DLD1 (cell line): ENCODE measurements at regions not wholly inside any gene's neighbourhood (a gene's known extent, or its start where the extent isn't known, plus 50 kb on each side); places are given as distances from the start of the nearest gene placed in this dataset.

ENCODE experiments used
- in situ Hi-C: cut with HindIII; loops from 2 replicates; pipeline ENCODE4 v1.10.0; 2017; ENCODE audit warnings: low sequenced_read_pairs

- in situ Hi-C loops, result no loop called here
Measured at GRCh38 chr5:156103155-156103885, 223.6 kb upstream of the SGCD start.

GRCh38 chr5:156109317-156110023 lies 217.5 kb upstream of the SGCD start:
- in situ Hi-C loops, result no loop called here

- in situ Hi-C loops, result no loop called here
Measured at GRCh38 chr5:156119692-156120091, 207.3 kb upstream of the SGCD start.

- in situ Hi-C loops, result no loop called here
Measured at GRCh38 chr5:156120777-156121176, 206.2 kb upstream of the SGCD start.

GRCh38 chr5:156121234-156121633 lies 205.7 kb upstream of the SGCD start:
- in situ Hi-C loops, result no loop called here

GRCh38 chr5:156121882-156122281 lies 205.1 kb upstream of the SGCD start:
- in situ Hi-C loops, result no loop called here

- in situ Hi-C loops, result no loop called here
Measured at GRCh38 chr5:156124708-156125107, 202.3 kb upstream of the SGCD start.

GRCh38 chr5:156125118-156125517 lies 201.8 kb upstream of the SGCD start:
- in situ Hi-C loops, result no loop called here

GRCh38 chr5:156126716-156127115 lies 200.2 kb upstream of the SGCD start:
- in situ Hi-C loops, result no loop called here

- in situ Hi-C loops, result no loop called here
Measured at GRCh38 chr5:156128026-156128425, 198.9 kb upstream of the SGCD start.

- in situ Hi-C loops, result no loop called here
Measured at GRCh38 chr5:156134216-156134615, 192.7 kb upstream of the SGCD start.

- in situ Hi-C loops, result no loop called here
Measured at GRCh38 chr5:156135531-156135930, 191.4 kb upstream of the SGCD start.

- in situ Hi-C loops, result no loop called here
Measured at GRCh38 chr5:156137071-156137869, 189.7 kb upstream of the SGCD start.

GRCh38 chr5:156142867-156143266 lies 184.1 kb upstream of the SGCD start:
- in situ Hi-C loops, result no loop called here

- in situ Hi-C loops, result no loop called here
Measured at GRCh38 chr5:156147261-156147943, 179.6 kb upstream of the SGCD start.

GRCh38 chr5:156147944-156148285 lies 179.0 kb upstream of the SGCD start:
- in situ Hi-C loops, result no loop called here

GRCh38 chr5:156148301-156148700 lies 178.7 kb upstream of the SGCD start:
- in situ Hi-C loops, result no loop called here

GRCh38 chr5:156149213-156149612 lies 177.8 kb upstream of the SGCD start:
- in situ Hi-C loops, result no loop called here

GRCh38 chr5:156153602-156154001 lies 173.4 kb upstream of the SGCD start:
- in situ Hi-C loops, result no loop called here

GRCh38 chr5:156154757-156155156 lies 172.2 kb upstream of the SGCD start:
- in situ Hi-C loops, result no loop called here

GRCh38 chr5:156155598-156155997 lies 171.4 kb upstream of the SGCD start:
- in situ Hi-C loops, result no loop called here
